Esophagus squamous epithelium (tissue), 4 donors: ENCODE measurements at regions not wholly inside any gene's neighbourhood (a gene's known extent, or its start where the extent isn't known, plus 50 kb on each side); places are given as distances from the start of the nearest gene placed in this dataset.

Experiments used
- POLR2A ChIP-seq, 4 donors: fragments of 450-650 bp; IDR thresholded peaks; one replicate each; pipeline ENCODE4 v1.6.1; 2017; ENCODE audit warnings: antibody characterized with exemption in 4 of 4, mild to moderate bottlenecking in 4 of 4, moderate library complexity in 3 of 4
- TF ChIP-seq, protein P1 (sequence below), 6 experiments: fragments of 450-650 bp in 4 of 6; fragments of 200-600 bp in 2 of 6; sonication (generic) in 2 of 6; IDR thresholded peaks; one replicate each; pipeline ENCODE4 v1.5.1; 2016 to 2019; ENCODE audit warnings: antibody characterized with exemption in 6 of 6, mild to moderate bottlenecking in 4 of 6, moderate library complexity in 4 of 6

DNA sequence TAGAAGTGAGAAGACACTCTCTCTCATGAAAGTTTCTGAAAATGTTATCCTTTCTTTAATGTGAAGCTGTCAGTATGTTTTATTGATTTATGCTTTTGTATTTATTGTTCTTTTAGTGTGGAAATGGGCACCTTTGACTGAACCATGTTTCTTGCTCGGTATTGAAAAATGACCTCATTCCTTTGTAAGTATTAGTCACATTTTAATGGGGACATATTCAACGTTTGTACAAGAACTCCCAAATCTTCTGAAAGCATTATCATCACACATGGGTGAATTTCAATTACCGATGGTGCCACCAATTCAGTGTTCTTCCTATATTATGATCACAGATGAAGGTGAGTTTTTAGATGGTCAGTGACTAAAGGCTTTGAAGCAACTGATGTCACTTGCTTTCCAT is 371.8 kb upstream of the GCFC2 start:
- TF ChIP-seq, protein P1, sequence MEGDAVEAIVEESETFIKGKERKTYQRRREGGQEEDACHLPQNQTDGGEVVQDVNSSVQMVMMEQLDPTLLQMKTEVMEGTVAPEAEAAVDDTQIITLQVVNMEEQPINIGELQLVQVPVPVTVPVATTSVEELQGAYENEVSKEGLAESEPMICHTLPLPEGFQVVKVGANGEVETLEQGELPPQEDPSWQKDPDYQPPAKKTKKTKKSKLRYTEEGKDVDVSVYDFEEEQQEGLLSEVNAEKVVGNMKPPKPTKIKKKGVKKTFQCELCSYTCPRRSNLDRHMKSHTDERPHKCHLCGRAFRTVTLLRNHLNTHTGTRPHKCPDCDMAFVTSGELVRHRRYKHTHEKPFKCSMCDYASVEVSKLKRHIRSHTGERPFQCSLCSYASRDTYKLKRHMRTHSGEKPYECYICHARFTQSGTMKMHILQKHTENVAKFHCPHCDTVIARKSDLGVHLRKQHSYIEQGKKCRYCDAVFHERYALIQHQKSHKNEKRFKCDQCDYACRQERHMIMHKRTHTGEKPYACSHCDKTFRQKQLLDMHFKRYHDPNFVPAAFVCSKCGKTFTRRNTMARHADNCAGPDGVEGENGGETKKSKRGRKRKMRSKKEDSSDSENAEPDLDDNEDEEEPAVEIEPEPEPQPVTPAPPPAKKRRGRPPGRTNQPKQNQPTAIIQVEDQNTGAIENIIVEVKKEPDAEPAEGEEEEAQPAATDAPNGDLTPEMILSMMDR (IDR thresholded peaks at IDR 0.05): no peak
- no peak for TF ChIP-seq POLR2A (IDR thresholded peaks at IDR 0.05)
